GM12878 (cell line): ENCODE measurements at regions not wholly inside any gene's neighbourhood (a gene's known extent, or its start where the extent isn't known, plus 50 kb on each side); places are given as distances from the start of the nearest gene placed in this dataset.

ENCODE experiments used
- ATAC-seq: fragments of 200-7000 bp; cut with Tn5 transposase; 3 replicates; pipeline ENCODE4 v1.9.1; 2020; ENCODE audit warnings: mild to moderate bottlenecking, moderate library complexity
- BruUV-seq: library from RNA; stranded (reverse); fragments of 400-500 nt; replicated peaks from 2 replicates; lab custom pipeline; 2021; lab: Mats Ljungman, UMichigan
- CTCF ChIA-PET: fragments of 300-600 bp; sonication (Branson Sonifier 250); formaldehyde crosslinking; extraction: SDS; loops from one replicate; lab custom pipeline; 2021; ENCODE audit warnings: inconsistent platforms; lab: Yijun Ruan, JAX
- POLR2A ChIA-PET: fragments of 350-600 bp; formaldehyde crosslinking; extraction: SDS; loops from one replicate; lab custom pipeline; 2021; ENCODE audit warnings: inconsistent platforms; lab: Charles Lee
- RAD21 ChIA-PET: fragments of 300-600 bp; sonication (Branson Sonifier 250); formaldehyde crosslinking; loops from one replicate; lab custom pipeline; 2023; ENCODE audit warnings: antibody characterized with exemption; ENCODE audit not compliant: unreplicated experiment; lab: Charles Lee
- SMC1A ChIA-PET: fragments of 300-600 bp; sonication (Branson Sonifier 250); formaldehyde crosslinking; loops from one replicate; lab custom pipeline; 2023; ENCODE audit not compliant: unreplicated experiment, uncharacterized antibody; lab: Charles Lee
- DNase-seq: peaks from one replicate; pipeline ENCODE4 v3.0.0-alpha.2; 2011; ENCODE audit warnings: low read depth, low spot score
- FAIRE-seq: peaks from 3 replicates; lab custom pipeline; 2011; peaks lifted over from hg19 to GRCh38; lab: Jason Lieb, UNC
- H2AFZ ChIP-seq: 2 replicates; pipeline ENCODE4 v1.6.0; 2011; ENCODE audit warnings: low read depth, low read length, control low read depth; ENCODE audit not compliant: control insufficient read depth
- H3K27ac ChIP-seq: 2 replicates; pipeline ENCODE4 v1.5.1; 2011; ENCODE audit warnings: control low read depth; ENCODE audit not compliant: control insufficient read depth, insufficient read depth
- H3K27me3 ChIP-seq, 2 experiments: replicated peaks in 1 of 2; 2 replicates each; pipeline versions ENCODE4 v1.6.0 to v1.6.1; 2011; ENCODE audit warnings: low read length in 1 of 2; ENCODE audit not compliant: control insufficient read depth in 2 of 2, insufficient read depth in 2 of 2
- H3K36me3 ChIP-seq, 2 experiments: 2 replicates each; pipeline ENCODE4 v1.5.1; 2011; ENCODE audit warnings: low read length in 1 of 2; ENCODE audit not compliant: control insufficient read depth in 2 of 2, insufficient read depth in 2 of 2
- H3K4me1 ChIP-seq: 2 replicates; pipeline ENCODE4 v1.6.1; 2011; ENCODE audit warnings: mild to moderate bottlenecking, low read length, moderate library complexity, mixed read lengths; ENCODE audit not compliant: control insufficient read depth, insufficient read depth
- H3K4me2 ChIP-seq: 2 replicates; pipeline ENCODE4 v1.6.0; 2011; ENCODE audit warnings: control low read depth; ENCODE audit not compliant: control insufficient read depth, insufficient read depth
- H3K4me3 ChIP-seq: fragments of 200-600 bp; sonication (generic); 2 replicates; pipeline ENCODE4 v1.5.1; 2016
- H3K79me2 ChIP-seq: 2 replicates; pipeline ENCODE4 v1.6.0; 2011; ENCODE audit warnings: low read length; ENCODE audit not compliant: control insufficient read depth, insufficient read depth
- H3K9ac ChIP-seq: 2 replicates; pipeline ENCODE4 v1.8.0; 2011; ENCODE audit warnings: low read length, control low read depth, mixed read lengths; ENCODE audit not compliant: control insufficient read depth, insufficient read depth
- H3K9me3 ChIP-seq: replicated peaks from 3 replicates; pipeline ENCODE4 v1.5.1; 2011; ENCODE audit warnings: mild to moderate bottlenecking, low read length; ENCODE audit not compliant: control insufficient read depth, insufficient read depth
- H4K20me1 ChIP-seq: 2 replicates; pipeline ENCODE4 v1.6.0; 2011; ENCODE audit not compliant: control insufficient read depth, insufficient read depth
- BCL11A ChIP-seq: IDR thresholded peaks from 2 replicates; pipeline ENCODE4 v1.6.1; 2011; ENCODE audit warnings: low read depth, low read length
- BCL3 ChIP-seq: IDR thresholded peaks from 2 replicates; pipeline ENCODE4 v1.6.1; 2011; ENCODE audit warnings: borderline replicate concordance, low read depth, mild to moderate bottlenecking, moderate library complexity, low read length; ENCODE audit not compliant: insufficient read depth, poor library complexity, severe bottlenecking
- CREM ChIP-seq: IDR thresholded peaks from 2 replicates; pipeline ENCODE4 v1.6.1; 2014; ENCODE audit warnings: antibody characterized with exemption, low read depth
- DPF2 ChIP-seq: fragments of 450-650 bp; IDR thresholded peaks from 2 replicates; pipeline ENCODE4 v1.6.1; 2017; ENCODE audit warnings: mild to moderate bottlenecking
- HDGF ChIP-seq: fragments of 450-650 bp; IDR thresholded peaks from 2 replicates; pipeline ENCODE4 v1.6.1; 2016; ENCODE audit warnings: antibody characterized with exemption
- IKZF1 ChIP-seq: fragments of 450-650 bp; conservative IDR thresholded peaks from 2 replicates; pipeline ENCODE4 v1.6.1; 2017; ENCODE audit warnings: antibody characterized with exemption, mild to moderate bottlenecking
- LARP7 ChIP-seq: fragments of 450-650 bp; IDR thresholded peaks from 2 replicates; pipeline ENCODE4 v1.6.1; 2017; ENCODE audit warnings: mild to moderate bottlenecking
- MEF2B ChIP-seq: fragments of 450-650 bp; IDR thresholded peaks from 2 replicates; pipeline ENCODE4 v1.6.1; 2018; ENCODE audit warnings: mild to moderate bottlenecking, moderate library complexity; ENCODE audit not compliant: partially characterized antibody, poor library complexity, severe bottlenecking
- MTA3 ChIP-seq: IDR thresholded peaks from 2 replicates; pipeline ENCODE4 v1.6.1; 2012; ENCODE audit warnings: low read length, inconsistent platforms, borderline replicate concordance
- PAX8 ChIP-seq: fragments of 450-650 bp; IDR thresholded peaks from 2 replicates; pipeline ENCODE4 v1.6.1; 2017; ENCODE audit warnings: mild to moderate bottlenecking, moderate library complexity
- POLR2A ChIP-seq: IDR thresholded peaks from 2 replicates; pipeline ENCODE4 v1.6.1; 2011; ENCODE audit warnings: low read depth, mild to moderate bottlenecking, low read length
- POLR2AphosphoS2 ChIP-seq: IDR thresholded peaks from 2 replicates; pipeline ENCODE4 v1.6.1; 2011; ENCODE audit warnings: low read depth, mild to moderate bottlenecking, low read length, improper control_type of control experiment, moderate library complexity
- PRDM15 ChIP-seq: fragments of 450-650 bp; formaldehyde crosslinking; IDR thresholded peaks from 2 replicates; pipeline ENCODE4 v1.4.0; 2020; ENCODE audit warnings: mild to moderate bottlenecking, moderate library complexity
- RAD21 ChIP-seq: IDR thresholded peaks from 2 replicates; pipeline ENCODE4 v1.6.1; 2011; ENCODE audit warnings: mild to moderate bottlenecking, low read depth, low read length, moderate library complexity; ENCODE audit not compliant: insufficient read depth
- RB1 ChIP-seq: fragments of 450-650 bp; formaldehyde crosslinking; IDR thresholded peaks from 2 replicates; pipeline ENCODE4 v1.6.1; 2017; ENCODE audit warnings: mild to moderate bottlenecking, borderline replicate concordance
- TAF1 ChIP-seq: IDR thresholded peaks from 2 replicates; pipeline ENCODE4 v1.6.1; 2011; ENCODE audit warnings: mild to moderate bottlenecking, low read depth, low read length, borderline replicate concordance
- USF2 ChIP-seq: IDR thresholded peaks from 2 replicates; pipeline ENCODE4 v1.6.1; 2011; ENCODE audit warnings: low read depth, low read length, improper control_type of control experiment, borderline replicate concordance
- ZBED1 ChIP-seq: IDR thresholded peaks from 2 replicates; pipeline ENCODE4 v1.6.1; 2016; ENCODE audit warnings: borderline replicate concordance
- ZNF274 ChIP-seq: IDR thresholded peaks from one replicate; pipeline ENCODE4 v1.8.0; 2011; ENCODE audit not compliant: insufficient read length, insufficient read depth
- WGBS: methylation state at CpG from one replicate; pipeline ENCODE4 v1.1.6; 2016; ENCODE audit warnings: low lambda C conversion rate; ENCODE audit not compliant: insufficient replicate concordance, insufficient coverage; ENCODE audit errors: missing lambda C conversion rate; 5-methylcytosine and 5-hydroxymethylcytosine counted together
- in situ Hi-C: fragments of 300-500 bp; cut with MboI; formaldehyde crosslinking; loops from 9 replicates; pipeline ENCODE4 v1.14.3; 2018; ENCODE audit warnings: mixed read lengths
- intact Hi-C: fragments of 100-400 bp; cut with micrococcal nuclease; formaldehyde crosslinking; loops from one replicate; pipeline ENCODE4 v1.14.2; 2022; ENCODE audit not compliant: unreplicated experiment

- H3K4me1 ChIP-seq: no peaks in the 10 kb centered on the region
- ATAC-seq: no peak
- WGBS: 32% methylated on average over 5 of the region's 5 CpGs
- SMC1A ChIA-PET: interaction anchor here (1.1 kb wide), 1 partner anchor 90 kb away, joined by 4 read pairs; no protein-coding TSS in a partner anchor
- no peaks in the 10 kb centered on the region for H3K27me3 ChIP-seq
- no peaks in the 10 kb centered on the region for H3K36me3 ChIP-seq
- H3K79me2 ChIP-seq: no peaks in the 10 kb centered on the region
- no peak overlapping the region for H2AFZ ChIP-seq
- in situ Hi-C loops: no loop called here
- H3K9me3 ChIP-seq: no peaks in the 10 kb centered on the region; the same call in 2 of the 3 replicates
- H3K4me2 ChIP-seq: no peak overlapping the region
- no peak overlapping the region for H3K4me3 ChIP-seq
- TF ChIP-seq BCL3: no peak
- TF ChIP-seq BCL11A: no peak
- TF ChIP-seq MTA3: no peak
- TF ChIP-seq POLR2A: no peak
- TF ChIP-seq USF2: no peak
- TF ChIP-seq HDGF: no peak
- TF ChIP-seq TAF1: no peak
- no peak for TF ChIP-seq IKZF1
- no peak for TF ChIP-seq CREM
- no peak for TF ChIP-seq PAX8
- TF ChIP-seq MEF2B: no peak
- TF ChIP-seq DPF2: no peak
- TF ChIP-seq RAD21: no peak
- no peak for TF ChIP-seq ZBED1
- TF ChIP-seq ZNF274: no peak
- no peak for TF ChIP-seq POLR2AphosphoS2
- no peak for TF ChIP-seq PRDM15 (CRISPR knock-in tag)
- no peak for TF ChIP-seq RB1
- no peak for TF ChIP-seq LARP7
- intact Hi-C loops: loop anchor here (10.0 kb wide), 1 partner anchor 102 kb away; no protein-coding TSS in a partner anchor
- no peak for DNase-seq
- POLR2A ChIA-PET: no interaction called here
- FAIRE-seq: no peak
- no TSS peak for BruUV-seq
- no peak overlapping the region for H3K9ac ChIP-seq
- RAD21 ChIA-PET: no interaction called here
- H4K20me1 ChIP-seq: no peaks in the 10 kb centered on the region
- CTCF ChIA-PET: no interaction called here
- H3K27ac ChIP-seq: no peak overlapping the region
Measured at GRCh38 chrX:42832764-42833549, 55.0 kb upstream of the PPP1R2C start.
